ENCODE measurements at regions not wholly inside any gene's neighbourhood (a gene's known extent, or its start where the extent isn't known, plus 50 kb on each side); places are given as distances from the start of the nearest gene placed in this dataset.

GRCh38 chrX:113033966-113034680 is 193.5 kb upstream of the AMOT start:
- no peaks in the 10 kb centered on the region for H3K36me3 ChIP-seq (replicated peaks in 1 of 2; ENCODE audit: control insufficient read depth in 1 of 2, insufficient read depth in 2 of 2, low read length in 2 of 2)
- H3K9ac ChIP-seq (ENCODE audit: insufficient read depth, low read depth, low read length), result no peak overlapping the region
- H3K4me1 ChIP-seq (ENCODE audit: insufficient read depth, low read length), result no peaks in the 10 kb centered on the region
- H3K27me3 ChIP-seq (ENCODE audit: control insufficient read depth in 1 of 2, insufficient read depth in 2 of 2, low read length in 2 of 2), result no peaks in the 10 kb centered on the region
- H3K4me2 ChIP-seq (ENCODE audit: low read depth, low read length), result no peak overlapping the region
- intact Hi-C loops (cut with micrococcal nuclease; ENCODE audit: unreplicated experiment), result no loop called here
- ATAC-seq (no peak), FAIRE-seq (no peak), DNase-seq (ENCODE audit: low spot score) (no peak)
- H3K27ac ChIP-seq (ENCODE audit: extremely low read length, insufficient read depth, low read length), result no peak overlapping the region
- TF ChIP-seq ZSCAN30 (CRISPR knock-in tag; IDR thresholded peaks at IDR 0.05), result no peak
- 0 out of 2 replicates have a peak, but pooled peaks have one; percentile 16 for TF ChIP-seq ATF7 (IDR thresholded peaks at IDR 0.05)
- no peak for TF ChIP-seq ATF7 (CRISPR knock-in tag; IDR thresholded peaks at IDR 0.05)
- ChIA-PET POLR2A (no interaction called here), CTCF (ENCODE audit: low intra/inter-chr PET ratio, low total read pairs) (no interaction called here)
- H3K4me3 ChIP-seq (replicated peaks in 1 of 3; ENCODE audit: insufficient read depth in 1 of 3, low read depth in 2 of 3, low read length in 3 of 3), result no peak overlapping the region
- in situ Hi-C loops (cut with HindIII; ENCODE audit: extremely low pct_ligation_motif_present, low pct_unique_long_range_greater_than_20kb), result no loop called here
- H4K20me1 ChIP-seq (ENCODE audit: insufficient read depth, low read length), result no peaks in the 10 kb centered on the region
- no peaks in the 10 kb centered on the region for H3K79me2 ChIP-seq (ENCODE audit: insufficient read depth, low read length)
- BruUV-seq (replicated peaks), result no TSS peak
- WGBS (ENCODE audit: low lambda C conversion rate), result 0% methylated on average over 2 of the region's 3 CpGs
- no peaks in the 10 kb centered on the region for H3K9me3 ChIP-seq (ENCODE audit: low read length)
- H2AFZ ChIP-seq (ENCODE audit: low read length), result no peak overlapping the region

- H3K27ac ChIP-seq (ENCODE audit: extremely low read length, insufficient read depth, low read length), result no peak overlapping the region
- TF ChIP-seq GTF3A (CRISPR knock-in tag; conservative IDR thresholded peaks at IDR 0.05), result no peak
- TF ChIP-seq ATF7 (IDR thresholded peaks at IDR 0.05), result no peak
- no peak for TF ChIP-seq ATF7 (CRISPR knock-in tag; IDR thresholded peaks at IDR 0.05)
- no peak for TF ChIP-seq ELF1 (CRISPR knock-in tag; IDR thresholded peaks at IDR 0.05)
- TF ChIP-seq AHDC1 (CRISPR knock-in tag; IDR thresholded peaks at IDR 0.05; ENCODE audit: borderline replicate concordance), result no peak
- no peak for TF ChIP-seq ZFP41 (CRISPR knock-in tag; IDR thresholded peaks at IDR 0.05; ENCODE audit: borderline replicate concordance)
- TF ChIP-seq ZNF776 (CRISPR knock-in tag; IDR thresholded peaks at IDR 0.05), result no peak
- H3K79me2 ChIP-seq (ENCODE audit: insufficient read depth, low read length), result no peaks in the 10 kb centered on the region
- no peaks in the 10 kb centered on the region for H3K36me3 ChIP-seq (replicated peaks in 1 of 2; ENCODE audit: control insufficient read depth in 1 of 2, insufficient read depth in 2 of 2, low read length in 2 of 2)
- no peaks in the 10 kb centered on the region for H3K9me3 ChIP-seq (ENCODE audit: low read length)
- POLR2A ChIA-PET, result no interaction called here
- ATAC-seq (no peak), DNase-seq (ENCODE audit: low spot score) (no peak), FAIRE-seq (no peak)
- in situ Hi-C loops (cut with HindIII; ENCODE audit: extremely low pct_ligation_motif_present, low pct_unique_long_range_greater_than_20kb), result no loop called here
- H2AFZ ChIP-seq (ENCODE audit: low read length), result no peak overlapping the region
- intact Hi-C loops (cut with micrococcal nuclease; ENCODE audit: unreplicated experiment), result no loop called here
- H3K4me2 ChIP-seq (ENCODE audit: low read depth, low read length), result no peak overlapping the region
- BruUV-seq (replicated peaks), result no TSS peak
- no peaks in the 10 kb centered on the region for H3K27me3 ChIP-seq (ENCODE audit: control insufficient read depth in 1 of 2, insufficient read depth in 2 of 2, low read length in 2 of 2)
- no peak overlapping the region for H3K4me3 ChIP-seq (replicated peaks in 1 of 3; ENCODE audit: insufficient read depth in 1 of 3, low read depth in 2 of 3, low read length in 3 of 3)
- CTCF ChIA-PET (ENCODE audit: low intra/inter-chr PET ratio, low total read pairs), result no interaction called here
- no peaks in the 10 kb centered on the region for H4K20me1 ChIP-seq (ENCODE audit: insufficient read depth, low read length)
- H3K4me1 ChIP-seq (ENCODE audit: insufficient read depth, low read length), result no peaks in the 10 kb centered on the region
- H3K9ac ChIP-seq (ENCODE audit: insufficient read depth, low read depth, low read length), result no peak overlapping the region
Observed at GRCh38 chrX:113019958-113020357, 179.3 kb upstream of the AMOT start.
